Right lobe of liver (tissue), 4 donors: ENCODE measurements at regions not wholly inside any gene's neighbourhood (a gene's known extent, or its start where the extent isn't known, plus 50 kb on each side); places are given as distances from the start of the nearest gene placed in this dataset.

Source experiments
- CTCF ChIP-seq, 4 donors: fragments of 200-600 bp in 3 of 4; fragments of 450-650 bp in 1 of 4; IDR thresholded peaks; one replicate each; pipeline versions ENCODE4 v1.5.1 to v1.8.0; 2016 to 2022; ENCODE audit warnings: antibody characterized with exemption in 4 of 4, mild to moderate bottlenecking in 2 of 4
- POLR2A ChIP-seq: fragments of 450-650 bp; IDR thresholded peaks from one replicate; pipeline ENCODE4 v1.6.1; 2017; ENCODE audit warnings: antibody characterized with exemption, mild to moderate bottlenecking
- donor health status: DM: no; HTN: no; CAD: no.
- donor health status: DM: no; HTN: no; CAD: no.
- donor health status: DM: no; HTN: yes; CAD: no.

- TF ChIP-seq CTCF (IDR thresholded peaks at IDR 0.05) (no peak), POLR2A (no peak)
These were observed 165.7 kb downstream of the YIPF5 start for GRCh38 chr5:144004751-144005150.
